HCT116 (cell line): ENCODE measurements at regions not wholly inside any gene's neighbourhood (a gene's known extent, or its start where the extent isn't known, plus 50 kb on each side); places are given as distances from the start of the nearest gene placed in this dataset.

ENCODE experiments used
- ATAC-seq: fragments of 200-7000 bp; cut with Tn5 transposase; 2 replicates; pipeline ENCODE4 v1.9.1; 2020; ENCODE audit warnings: mild to moderate bottlenecking, moderate library complexity
- BruUV-seq: library from RNA; stranded (reverse); fragments of 400-500 nt; replicated peaks from 2 replicates; lab custom pipeline; 2021; lab: Mats Ljungman, UMichigan
- CTCF ChIA-PET: fragments of 300-600 bp; sonication (Branson Sonifier 250); formaldehyde crosslinking; loops from one replicate; lab custom pipeline; 2021; ENCODE audit warnings: antibody characterized with exemption; lab: Charles Lee
- POLR2A ChIA-PET: fragments of 300-600, 350-600 bp; sonication (Branson Sonifier 250); formaldehyde crosslinking; loops from one replicate; lab custom pipeline; 2021; ENCODE audit warnings: antibody characterized with exemption; lab: Charles Lee
- RAD21 ChIA-PET, 2 experiments: fragments of 300-600 bp; sonication (Branson Sonifier 250); formaldehyde crosslinking; loops; one replicate each; lab custom pipeline; 2023; ENCODE audit warnings: low total read pairs in 2 of 2; ENCODE audit not compliant: uncharacterized antibody in 2 of 2, unreplicated experiment in 2 of 2, low non-redundant PET in 1 of 2; lab: Charles Lee
- DNase-seq: peaks from one replicate; pipeline ENCODE4 v3.0.0-alpha.2; 2010; ENCODE audit warnings: low read depth, low spot score
- H2AFZ ChIP-seq: fragments of 200-600 bp; shearing (Covaris generic), sonication (generic); 2 replicates; pipeline ENCODE4 v1.6.1; 2017; ENCODE audit warnings: low read depth, mixed run types, mixed read lengths, antibody characterized with exemption, low read length; ENCODE audit not compliant: poor library complexity, severe bottlenecking
- H3K27ac ChIP-seq: 2 replicates; pipeline ENCODE4 v1.5.1; 2012; ENCODE audit warnings: low read depth, low read length
- H3K27me3 ChIP-seq: fragments of 200-600 bp; sonication (generic); 2 replicates; pipeline ENCODE4 v1.6.1; 2016; ENCODE audit warnings: mixed run types, low read length, mixed read lengths; ENCODE audit not compliant: insufficient read depth
- H3K36me3 ChIP-seq, 2 experiments: fragments of 200-500 bp in 1 of 2; fragments of 200-600 bp in 1 of 2; sonication (Bioruptor generic) in 1 of 2; sonication (generic) in 1 of 2; 2 replicates each; pipeline versions ENCODE4 v1.5.1 to v1.6.1; 2014 to 2016; ENCODE audit warnings: low read length in 2 of 2, inconsistent platforms in 1 of 2, mixed read lengths in 1 of 2, mixed run types in 1 of 2; ENCODE audit not compliant: insufficient read depth in 2 of 2, control insufficient read depth in 1 of 2
- H3K4me1 ChIP-seq, 2 experiments: fragments of 200-600 bp in 1 of 2; sonication (generic) in 1 of 2; 2 replicates each; pipeline versions ENCODE4 v1.5.1 to v1.6.1; 2012 to 2017; ENCODE audit warnings: low read length in 2 of 2, inconsistent platforms in 1 of 2, mild to moderate bottlenecking in 1 of 2, mixed read lengths in 1 of 2, mixed run types in 1 of 2, moderate library complexity in 1 of 2; ENCODE audit not compliant: insufficient read depth in 2 of 2, control insufficient read depth in 1 of 2
- H3K4me2 ChIP-seq: fragments of 200-600 bp; sonication (generic); 2 replicates; pipeline ENCODE4 v1.6.1; 2017; ENCODE audit warnings: mixed run types, low read length, mixed read lengths
- H3K4me3 ChIP-seq, 2 experiments: fragments of 200-600 bp in 1 of 2; sonication (generic) in 1 of 2; replicated peaks in 1 of 2; 2 replicates each; pipeline ENCODE4 v1.5.1; 2011 to 2016; ENCODE audit warnings: low read length in 2 of 2, control low read depth in 1 of 2, low read depth in 1 of 2, mild to moderate bottlenecking in 1 of 2, mixed read lengths in 1 of 2, mixed run types in 1 of 2
- H3K79me2 ChIP-seq: fragments of 200-600 bp; sonication (generic); 2 replicates; pipeline ENCODE4 v1.6.1; 2017; ENCODE audit warnings: mild to moderate bottlenecking, mixed run types, low read length, moderate library complexity, mixed read lengths; ENCODE audit not compliant: insufficient read depth
- H3K9ac ChIP-seq: fragments of 200-600 bp; sonication (generic); 2 replicates; pipeline ENCODE4 v1.6.1; 2016; ENCODE audit warnings: low read length, mixed read lengths
- H3K9me2 ChIP-seq: fragments of 200-600 bp; sonication (generic), shearing (Covaris generic); 2 replicates; pipeline ENCODE4 v1.6.1; 2017; ENCODE audit warnings: mixed run types, mild to moderate bottlenecking, moderate library complexity; ENCODE audit not compliant: insufficient read depth
- H3K9me3 ChIP-seq, 2 experiments: fragments of 200-500 bp in 1 of 2; fragments of 200-600 bp in 1 of 2; sonication (Bioruptor generic) in 1 of 2; sonication (generic) in 1 of 2; 2 replicates each; pipeline ENCODE4 v1.6.1; 2014 to 2017; ENCODE audit warnings: low read length in 2 of 2, mixed read lengths in 2 of 2, inconsistent platforms in 1 of 2, low read depth in 1 of 2, mild to moderate bottlenecking in 1 of 2, mixed run types in 1 of 2, moderate library complexity in 1 of 2; ENCODE audit not compliant: control insufficient read depth in 1 of 2, insufficient read depth in 1 of 2
- H4K20me1 ChIP-seq: fragments of 200-600 bp; sonication (generic), shearing (Covaris generic); 2 replicates; pipeline ENCODE4 v1.6.1; 2017; ENCODE audit warnings: mixed run types, mild to moderate bottlenecking, moderate library complexity; ENCODE audit not compliant: insufficient read depth
- ATF3 ChIP-seq: IDR thresholded peaks from 2 replicates; pipeline ENCODE4 v1.6.1; 2012
- CBX3 ChIP-seq: IDR thresholded peaks from 2 replicates; pipeline ENCODE4 v1.6.1; 2012; ENCODE audit warnings: low read depth
- CEBPB ChIP-seq: IDR thresholded peaks from 2 replicates; pipeline ENCODE4 v1.6.1; 2012; ENCODE audit warnings: low read depth
- CTCF ChIP-seq, 3 experiments: fragments of 200-600 bp in 1 of 3; sonication (generic) in 1 of 3; IDR thresholded peaks in 2 of 3; conservative IDR thresholded peaks in 1 of 3; 2 replicates each; pipeline ENCODE4 v1.5.1; 2012 to 2017; ENCODE audit warnings: low read depth in 2 of 3, low read length in 2 of 3, antibody characterized with exemption in 1 of 3, borderline replicate concordance in 1 of 3, control low read depth in 1 of 3, mild to moderate bottlenecking in 1 of 3, mixed read lengths in 1 of 3, mixed run types in 1 of 3, moderate library complexity in 1 of 3; ENCODE audit not compliant: insufficient read depth in 1 of 3
- EGR1 ChIP-seq: IDR thresholded peaks from 2 replicates; pipeline ENCODE4 v1.6.1; 2012; ENCODE audit warnings: low read depth
- ELF1 ChIP-seq: IDR thresholded peaks from 2 replicates; pipeline ENCODE4 v1.6.1; 2012; ENCODE audit warnings: low read depth, borderline replicate concordance
- EZH2 ChIP-seq: fragments of 200-600 bp; sonication (generic); IDR thresholded peaks from 2 replicates; pipeline ENCODE4 v1.6.1; 2017; ENCODE audit warnings: antibody characterized with exemption, mixed run types
- EZH2phosphoT487 ChIP-seq: fragments of 200-600 bp; IDR thresholded peaks from 2 replicates; pipeline ENCODE4 v1.6.1; 2018; ENCODE audit warnings: antibody characterized with exemption, borderline replicate concordance
- FOSL1 ChIP-seq: IDR thresholded peaks from 2 replicates; pipeline ENCODE4 v1.6.1; 2012; ENCODE audit warnings: low read depth
- JUND ChIP-seq: IDR thresholded peaks from 2 replicates; pipeline ENCODE4 v1.6.1; 2012
- MAX ChIP-seq: IDR thresholded peaks from 2 replicates; pipeline ENCODE4 v1.6.1; 2012
- RAD21 ChIP-seq: IDR thresholded peaks from 2 replicates; pipeline ENCODE4 v1.6.1; 2012; ENCODE audit warnings: low read depth, mild to moderate bottlenecking
- SIN3A ChIP-seq: IDR thresholded peaks from 2 replicates; pipeline ENCODE4 v1.6.1; 2012; ENCODE audit warnings: low read depth
- SP1 ChIP-seq: IDR thresholded peaks from 2 replicates; pipeline ENCODE4 v1.6.1; 2012; ENCODE audit warnings: low read depth
- SRF ChIP-seq: IDR thresholded peaks from 2 replicates; pipeline ENCODE4 v1.6.1; 2012; ENCODE audit warnings: low read depth
- TCF7L2 ChIP-seq: IDR thresholded peaks from 2 replicates; pipeline ENCODE4 v1.7.0; 2011; ENCODE audit warnings: borderline replicate concordance, inconsistent platforms; ENCODE audit not compliant: insufficient read depth, insufficient read length; ENCODE audit errors: extremely low read depth
- ZBTB33 ChIP-seq: IDR thresholded peaks from 2 replicates; pipeline ENCODE4 v1.6.1; 2011; ENCODE audit warnings: mild to moderate bottlenecking, low read length, moderate library complexity; ENCODE audit not compliant: insufficient replicate concordance; ENCODE audit errors: extremely low read depth
- ZFX ChIP-seq: fragments of 450-650 bp; IDR thresholded peaks from 2 replicates; pipeline ENCODE4 v1.6.1; 2017
- ZNF274 ChIP-seq: fragments of 200-500 bp; sonication (Bioruptor generic); IDR thresholded peaks from 2 replicates; pipeline ENCODE4 v1.6.1; 2014; ENCODE audit warnings: mild to moderate bottlenecking, low read depth, low read length, inconsistent platforms
- intact Hi-C: fragments of 100-400 bp; cut with micrococcal nuclease; formaldehyde crosslinking; loops from 2 replicates; pipeline ENCODE4 v1.10.0; 2022

- TF ChIP-seq EZH2 (no peak), ATF3 (no peak), CTCF (IDR thresholded peaks at IDR 0.05 in 2 of 3, conservative IDR thresholded peaks at IDR 0.05 in 1 of 3; ENCODE audit: borderline replicate concordance in 1 of 3, insufficient read depth in 1 of 3, low read depth in 2 of 3, low read length in 2 of 3) (no peak), MAX (no peak)
Observed at GRCh38 chr1:245091171-245091621, 63.6 kb upstream of the KIF26B start (continued).

GRCh38 chr1:245090491-245091090, 64.2 kb upstream of the KIF26B start:
- no TSS peak for BruUV-seq
- Histone ChIP-seq H3K9me3 (no peaks in the 10 kb centered on the region), H3K9me2 (no peaks in the 10 kb centered on the region), H4K20me1 (no peaks in the 10 kb centered on the region), H3K79me2 (no peaks in the 10 kb centered on the region), H3K4me1 (peaks cover 14 to 31% of the 10 kb centered on the region in 2 experiments), H3K4me3 (no peak overlapping the region), H3K27me3 (no peaks in the 10 kb centered on the region), H2AFZ (no peak overlapping the region), H3K36me3 (no peaks in the 10 kb centered on the region), H3K9ac (no peak overlapping the region), H3K27ac (no peak overlapping the region), H3K4me2 (peak overlapping the region; percentile 58; the same call in 1 of the 2 replicates)
- intact Hi-C loops = no loop called here
- no peak for ATAC-seq
- no peak for DNase-seq
- ChIA-PET RAD21 (no interaction called here), POLR2A (no interaction called here), CTCF (no interaction called here)
- TF ChIP-seq EZH2 (no peak), ZNF274 (no peak), TCF7L2 (no peak), CEBPB (no peak), RAD21 (no peak), ELF1 (no peak), EZH2phosphoT487 (no peak), CTCF (IDR thresholded peaks at IDR 0.05 in 2 of 3, conservative IDR thresholded peaks at IDR 0.05 in 1 of 3; ENCODE audit: borderline replicate concordance in 1 of 3, insufficient read depth in 1 of 3, low read depth in 2 of 3, low read length in 2 of 3) (no peak), CBX3 (no peak), FOSL1 (no peak), SP1 (no peak), ATF3 (no peak), ZBTB33 (no peak), ZFX (no peak), SRF (no peak), JUND (no peak), EGR1 (no peak), SIN3A (no peak)
